Glomerular endothelial cell (primary cell): ENCODE measurements at regions not wholly inside any gene's neighbourhood (a gene's known extent, or its start where the extent isn't known, plus 50 kb on each side); places are given as distances from the start of the nearest gene placed in this dataset.

Experiments used
- DNase-seq: peaks from one replicate; pipeline ENCODE4 v3.0.0-alpha.2; 2011; ENCODE audit warnings: low read depth, low spot score; ENCODE audit errors: extremely low read depth

GRCh38 chr12:45548426-45548825 is 181.1 kb upstream of the ARID2 start:
- DNase-seq = no peak

DNA sequence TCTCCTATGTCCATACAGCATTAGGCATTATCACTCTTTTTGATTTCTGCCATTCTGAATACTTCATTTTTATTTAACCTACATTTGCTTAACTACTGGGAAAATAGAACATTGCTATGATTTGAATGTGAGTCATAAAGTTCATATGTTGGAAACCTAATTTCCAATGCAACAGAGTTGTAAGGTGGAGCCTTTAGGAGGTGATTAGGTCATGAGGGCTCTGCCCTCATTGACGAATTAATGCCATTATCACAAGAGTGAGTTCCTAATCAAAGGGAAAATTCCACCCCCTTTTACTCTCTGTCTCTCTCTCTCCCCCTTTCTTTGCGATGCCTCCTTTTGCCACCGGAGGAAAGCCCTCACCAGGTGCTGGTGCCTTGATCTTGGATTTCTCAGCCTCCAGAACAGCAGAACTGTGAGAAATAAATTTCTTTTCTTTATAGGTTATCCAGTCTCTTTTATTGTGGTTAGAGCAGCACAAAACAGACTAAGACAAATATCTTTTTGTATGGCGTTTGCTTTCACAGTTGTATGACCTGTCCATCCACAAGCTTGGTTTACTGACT is 180.1 kb upstream of the ARID2 start:
- DNase-seq = no peak

- DNase-seq = no peak
Measured at GRCh38 chr12:45553204-45553603, 176.3 kb upstream of the ARID2 start.

- DNase-seq = no peak
Measured at GRCh38 chr12:45557016-45557415, 172.5 kb upstream of the ARID2 start.

DNA sequence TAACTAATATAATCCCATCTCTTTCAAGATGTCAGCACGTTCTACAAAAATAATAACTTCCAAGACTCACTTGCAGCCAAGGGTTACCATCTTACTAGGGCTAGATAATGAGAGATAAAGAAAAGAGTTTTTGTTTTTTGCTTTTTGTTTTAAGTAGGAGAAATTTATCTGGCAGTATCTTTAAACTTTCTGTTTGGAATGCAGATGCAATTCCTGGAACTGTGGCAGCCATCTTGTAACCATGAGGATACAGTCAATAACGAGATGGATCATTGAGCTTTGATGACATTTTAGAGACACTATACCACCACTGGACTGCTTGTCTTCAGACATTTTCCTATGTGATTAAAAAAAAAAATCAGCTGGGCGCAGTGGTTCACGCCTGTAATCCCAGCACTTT is 171.2 kb upstream of the ARID2 start:
- no peak for DNase-seq

- no peak for DNase-seq
Measured at GRCh38 chr12:45559537-45559936, 170.0 kb upstream of the ARID2 start.

DNA sequence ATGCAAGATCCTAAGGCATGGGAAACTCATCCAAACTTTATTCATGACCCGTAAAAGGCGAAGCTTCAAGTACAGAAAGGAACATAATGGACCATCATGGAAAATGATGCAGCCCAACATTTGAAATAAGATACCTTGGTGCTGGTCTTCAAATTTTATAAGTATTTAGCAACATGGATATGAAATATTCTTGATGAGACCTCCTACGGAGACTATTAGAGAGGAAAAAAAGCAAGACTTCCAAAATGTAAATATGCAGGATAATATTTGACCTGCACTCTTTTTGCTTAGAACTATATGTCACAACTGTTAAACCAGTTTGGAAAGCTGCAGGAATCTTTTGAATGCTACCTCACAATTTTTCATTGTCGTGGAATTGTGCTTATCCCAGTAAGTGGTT is 168.8 kb upstream of the ARID2 start:
- DNase-seq = no peak

- no peak for DNase-seq
Measured at GRCh38 chr12:45561488-45561887, 168.0 kb upstream of the ARID2 start.

- no peak for DNase-seq
Measured at GRCh38 chr12:45565590-45565989, 163.9 kb upstream of the ARID2 start.

- DNase-seq = no peak
Measured at GRCh38 chr12:45566257-45566656, 163.2 kb upstream of the ARID2 start.

GRCh38 chr12:45568808-45569207 is 160.7 kb upstream of the ARID2 start:
- DNase-seq = no peak

DNA sequence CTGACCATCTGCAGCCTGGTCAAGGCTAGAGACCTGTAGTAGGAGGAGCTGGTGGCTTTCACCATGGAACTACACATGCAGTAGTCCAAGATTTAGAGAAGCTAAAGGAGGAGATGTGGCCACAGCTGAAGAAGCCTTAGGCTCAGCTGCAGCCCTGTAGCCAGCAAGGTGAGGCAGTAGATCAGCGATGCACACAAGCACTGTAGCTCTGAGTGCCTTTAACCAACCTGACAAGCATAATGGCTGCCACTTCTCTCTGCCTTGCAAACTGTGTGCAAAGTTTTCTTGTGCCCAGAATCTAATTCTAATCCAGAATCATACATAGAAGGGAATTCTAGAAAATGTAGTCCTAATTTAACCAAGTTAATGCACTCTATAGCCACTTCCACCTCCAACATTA is 159.0 kb upstream of the ARID2 start:
- DNase-seq = no peak

GRCh38 chr12:45572114-45572513 is 157.4 kb upstream of the ARID2 start:
- DNase-seq = no peak

GRCh38 chr12:45575417-45575816 is 154.1 kb upstream of the ARID2 start:
- no peak for DNase-seq

- DNase-seq = no peak
Measured at GRCh38 chr12:45575823-45576475, 153.6 kb upstream of the ARID2 start.

DNA sequence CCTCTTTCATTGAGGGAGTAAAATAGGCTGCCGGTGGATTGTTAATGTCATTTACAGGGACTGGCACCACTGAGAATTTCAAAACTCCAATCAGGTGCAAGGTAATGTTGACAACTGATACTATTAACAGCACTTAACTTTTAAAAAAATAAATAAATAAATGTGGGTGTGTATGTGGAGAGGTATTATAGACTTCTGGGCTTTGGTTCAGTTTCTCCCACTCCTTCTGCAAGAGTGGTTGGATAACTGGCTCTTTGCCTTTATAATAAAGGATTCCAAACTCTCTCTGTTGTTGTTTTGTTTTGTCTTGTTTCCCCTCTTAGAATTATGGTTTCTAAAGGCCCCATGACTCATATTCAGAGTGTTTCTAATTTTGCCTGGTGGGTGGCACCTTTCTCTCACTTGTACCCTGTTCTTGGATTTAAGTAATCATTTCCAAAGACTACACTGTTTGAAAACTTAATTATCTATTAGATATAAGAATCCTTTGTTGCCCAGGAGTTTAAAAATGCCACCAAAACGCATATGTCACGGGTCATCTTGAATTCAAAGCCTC is 151.6 kb upstream of the ARID2 start:
- DNase-seq = no peak

DNA sequence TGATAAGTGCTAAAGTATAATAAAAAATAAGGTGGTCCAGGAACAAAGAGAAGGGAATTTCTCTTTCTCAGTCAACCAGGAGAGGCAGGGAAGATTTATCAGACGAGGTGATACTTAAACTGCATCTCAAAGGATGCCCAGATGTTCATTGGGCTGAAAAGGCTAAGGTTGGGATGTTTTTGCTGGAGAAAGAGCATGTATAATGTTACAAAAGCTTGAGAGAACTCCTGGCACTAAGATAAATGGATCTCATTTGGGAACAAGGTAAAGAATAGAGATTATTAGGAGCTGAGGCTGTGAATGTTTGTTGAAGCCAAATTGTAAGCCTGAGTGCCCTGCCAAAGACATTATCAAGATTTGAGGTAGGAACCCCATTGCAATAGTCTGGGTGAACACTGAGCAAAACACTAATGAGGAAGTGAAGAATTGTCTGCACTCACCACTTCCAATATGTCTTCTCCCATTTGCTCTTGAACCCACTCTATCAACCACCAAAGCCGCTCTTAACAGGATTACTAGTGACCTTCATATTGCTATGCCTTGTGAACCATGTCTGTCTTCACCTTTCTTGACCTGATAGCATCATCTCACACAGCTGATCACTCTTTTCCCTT is 149.0 kb upstream of the ARID2 start:
- DNase-seq = no peak

DNA sequence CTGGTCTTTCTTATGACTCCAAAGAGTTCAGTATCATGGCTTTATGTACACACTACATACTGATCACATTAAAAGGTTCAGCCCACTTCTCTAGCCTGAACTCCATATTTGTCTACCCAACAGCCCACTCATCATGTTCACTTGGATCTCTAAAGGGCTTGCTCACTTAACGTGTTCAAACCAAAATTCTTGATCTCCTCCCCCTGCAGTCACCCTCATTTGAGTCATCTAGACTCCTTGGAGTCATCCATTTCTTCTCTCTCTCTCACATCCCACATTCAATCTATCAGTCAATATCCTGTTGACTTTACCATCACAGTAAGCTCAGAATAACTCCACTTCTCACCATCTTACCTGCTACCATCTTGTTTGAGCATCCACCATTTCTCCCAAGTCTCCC is 148.4 kb upstream of the ARID2 start:
- no peak for DNase-seq

GRCh38 chr12:45582536-45582935 is 147.0 kb upstream of the ARID2 start:
- no peak for DNase-seq

GRCh38 chr12:45582986-45583659 is 146.4 kb upstream of the ARID2 start:
- no peak for DNase-seq

GRCh38 chr12:45584336-45584735 is 145.2 kb upstream of the ARID2 start:
- DNase-seq = no peak
